Pancreas (tissue), 10 donors: ENCODE measurements at regions not wholly inside any gene's neighbourhood (a gene's known extent, or its start where the extent isn't known, plus 50 kb on each side); places are given as distances from the start of the nearest gene placed in this dataset.
A peak's percentile ranks its signal among the peaks of the same experiment; 100 is the strongest.

Source experiments
- ATAC-seq, 4 donors: fragments of 200-7000 bp; cut with Tn5 transposase; one replicate each; pipeline versions ENCODE4 v1.8.0 to v1.9.1; 2020; ENCODE audit warnings: mild to moderate bottlenecking in 4 of 4, moderate library complexity in 4 of 4
- DNase-seq, 6 donors: peaks; one replicate each; pipeline ENCODE4 v3.0.0-alpha.2; 2020
- FAIRE-seq: peaks from 2 replicates; lab custom pipeline; 2012; peaks lifted over from hg19 to GRCh38; lab: Jason Lieb, UNC
- H3K27ac ChIP-seq, 4 donors: fragments of 200-600 bp; sonication (generic); 1 replicate in 3 of 4; 2 replicates in 1 of 4; pipeline versions ENCODE4 v1.5.0 to v1.8.0; 2020
- H3K27me3 ChIP-seq, 4 donors: fragments of 200-600 bp; one replicate each; pipeline ENCODE4 v1.8.0; 2021
- H3K36me3 ChIP-seq, 3 donors: fragments of 200-600 bp; sonication (generic) in 1 of 3; one replicate each; pipeline versions ENCODE4 v1.5.0 to v1.8.0; 2020 to 2021
- H3K4me1 ChIP-seq, 3 donors: fragments of 200-600 bp; one replicate each; pipeline ENCODE4 v1.8.0; 2021
- H3K4me3 ChIP-seq, 4 donors: fragments of 200-600 bp; sonication (generic) in 2 of 4; one replicate each; pipeline versions ENCODE4 v1.5.0 to v1.8.0; 2020 to 2021
- H3K9me3 ChIP-seq, 4 donors: fragments of 200-600 bp; one replicate each; pipeline ENCODE4 v1.8.0; 2021
- WGBS, 2 donors: extraction: QIAGEN DNeasy Blood & Tissue Kit; methylation state at CpG; one replicate each; pipeline ENCODE4 v1.1.7; 2013; 5-methylcytosine and 5-hydroxymethylcytosine counted together
- intact Hi-C, 3 donors: fragments of 100-400 bp; cut with DNase I; formaldehyde crosslinking; loops; one replicate each; pipeline versions ENCODE4 v1.11.1 to v1.14.2; 2022
- TF ChIP-seq, protein P1 (sequence below), 4 donors: fragments of 200-600 bp; sonication (generic) in 3 of 4; IDR thresholded peaks; one replicate each; pipeline versions ENCODE4 v1.5.0 to v1.8.0; 2021; ENCODE audit warnings: antibody characterized with exemption in 4 of 4
- donor health status: healthy with polysubstance abuse.
- donor health status: DM: no; HTN: no; CAD: no; lungs with moderate emphysema.
- donor health status: DM: no; HTN: no; CAD: no.
- donor health status: control.
- donor health status: control.
- donor health status: Bipolar disorder and iron deficiency.
- donor health status: DM: yes; HTN: yes; CAD: no.
- donor health status: DM: no; HTN: no; CAD: no.
- donor health status: DM: no; HTN: no; CAD: no.
- donor health status: DM: yes; HTN: yes; CAD: no.

DNA sequence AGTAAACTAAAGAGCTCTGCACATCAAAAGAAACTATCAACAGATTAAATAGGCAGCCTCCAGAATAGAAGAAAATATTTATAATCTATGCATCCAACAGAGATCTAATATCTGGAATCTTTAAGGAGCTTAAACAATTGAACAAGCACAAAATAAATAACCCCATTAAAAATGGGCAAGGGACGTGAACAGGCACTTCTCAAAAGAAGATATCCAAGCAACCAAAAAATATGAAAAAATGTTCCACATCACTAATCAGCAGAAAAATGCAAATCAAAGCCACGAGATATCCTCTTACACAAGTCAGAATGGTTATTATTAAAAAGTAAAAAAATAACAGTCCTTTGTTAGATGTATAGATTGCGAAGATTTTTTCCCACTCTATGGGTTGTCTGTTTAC lies 109.1 kb upstream of the TRPC7 start:
- no peaks in the 10 kb centered on the region for H3K27me3 ChIP-seq
- WGBS, 2 donors = 57 to 67% methylated on average over 3 of the region's 3 CpGs
- no peaks in the 10 kb centered on the region for H3K4me1 ChIP-seq
- intact Hi-C loops = no loop called here
- no peak overlapping the region for H3K27ac ChIP-seq
- DNase-seq (no peak), ATAC-seq (no peak), FAIRE-seq (no peak)
- peaks cover 0 to 5% (median 0%) of the 10 kb centered on the region in 4 donors for H3K9me3 ChIP-seq
- TF ChIP-seq, protein P1, sequence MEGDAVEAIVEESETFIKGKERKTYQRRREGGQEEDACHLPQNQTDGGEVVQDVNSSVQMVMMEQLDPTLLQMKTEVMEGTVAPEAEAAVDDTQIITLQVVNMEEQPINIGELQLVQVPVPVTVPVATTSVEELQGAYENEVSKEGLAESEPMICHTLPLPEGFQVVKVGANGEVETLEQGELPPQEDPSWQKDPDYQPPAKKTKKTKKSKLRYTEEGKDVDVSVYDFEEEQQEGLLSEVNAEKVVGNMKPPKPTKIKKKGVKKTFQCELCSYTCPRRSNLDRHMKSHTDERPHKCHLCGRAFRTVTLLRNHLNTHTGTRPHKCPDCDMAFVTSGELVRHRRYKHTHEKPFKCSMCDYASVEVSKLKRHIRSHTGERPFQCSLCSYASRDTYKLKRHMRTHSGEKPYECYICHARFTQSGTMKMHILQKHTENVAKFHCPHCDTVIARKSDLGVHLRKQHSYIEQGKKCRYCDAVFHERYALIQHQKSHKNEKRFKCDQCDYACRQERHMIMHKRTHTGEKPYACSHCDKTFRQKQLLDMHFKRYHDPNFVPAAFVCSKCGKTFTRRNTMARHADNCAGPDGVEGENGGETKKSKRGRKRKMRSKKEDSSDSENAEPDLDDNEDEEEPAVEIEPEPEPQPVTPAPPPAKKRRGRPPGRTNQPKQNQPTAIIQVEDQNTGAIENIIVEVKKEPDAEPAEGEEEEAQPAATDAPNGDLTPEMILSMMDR (IDR thresholded peaks at IDR 0.05) = no peak
- H3K36me3 ChIP-seq = no peaks in the 10 kb centered on the region
- H3K4me3 ChIP-seq = no peak overlapping the region

GRCh38 chr5:136467632-136468031 lies 102.3 kb upstream of the TRPC7 start:
- H3K27ac ChIP-seq = no peak overlapping the region
- TF ChIP-seq, protein P1 (IDR thresholded peaks at IDR 0.05) = no peak
- intact Hi-C loops = no loop called here
- FAIRE-seq (no peak), ATAC-seq (no peak), DNase-seq (no peak)
- no peaks in the 10 kb centered on the region for H3K27me3 ChIP-seq
- no peaks in the 10 kb centered on the region for H3K9me3 ChIP-seq
- H3K4me3 ChIP-seq = no peak overlapping the region
- no peaks in the 10 kb centered on the region for H3K36me3 ChIP-seq
- WGBS, 2 donors = 51 to 58% methylated on average over 1 of the region's 1 CpG
- no peaks in the 10 kb centered on the region for H3K4me1 ChIP-seq

- ATAC-seq = no peak
- TF ChIP-seq, protein P1 (IDR thresholded peaks at IDR 0.05) = no peak
- intact Hi-C loops = no loop called here
- no peak for DNase-seq
- no peaks in the 10 kb centered on the region for H3K9me3 ChIP-seq
- no peaks in the 10 kb centered on the region for H3K36me3 ChIP-seq
- H3K27ac ChIP-seq = no peak overlapping the region
- H3K4me3 ChIP-seq = no peak overlapping the region
- no peak for FAIRE-seq
- WGBS, 2 donors = 69 to 72% methylated on average over 3 of the region's 3 CpGs
- H3K4me1 ChIP-seq = no peaks in the 10 kb centered on the region
- no peaks in the 10 kb centered on the region for H3K27me3 ChIP-seq
These were observed 100.7 kb upstream of the TRPC7 start for GRCh38 chr5:136466041-136466415.

DNA sequence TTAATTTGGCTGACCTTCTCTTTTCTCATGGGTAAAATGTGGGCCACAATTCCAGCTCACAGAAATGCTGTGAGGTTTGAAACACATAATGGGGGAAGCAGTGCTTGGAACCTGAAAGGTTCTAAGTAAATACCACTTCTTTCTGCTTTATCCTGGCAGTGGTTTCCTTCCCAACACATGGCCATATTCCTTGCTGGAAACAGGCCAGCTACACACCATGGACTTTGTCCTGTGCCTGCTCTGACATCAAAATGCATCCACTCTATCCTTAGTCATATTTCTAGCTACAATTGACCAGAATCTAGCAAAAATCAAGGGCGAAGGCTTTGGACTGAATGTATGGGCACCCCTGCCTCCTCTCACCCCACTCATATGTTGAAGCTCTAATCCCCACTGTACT lies 93.1 kb upstream of the TRPC7 start:
- Histone ChIP-seq H3K4me3 (no peak overlapping the region), H3K4me1 (peaks cover 0 to 11% (median 8%) of the 10 kb centered on the region in 3 donors), H3K27me3 (no peaks in the 10 kb centered on the region), H3K36me3 (no peaks in the 10 kb centered on the region), H3K9me3 (no peaks in the 10 kb centered on the region), H3K27ac (no peak overlapping the region)
- FAIRE-seq (no peak), ATAC-seq (peak; percentile 80 to 87 (median 84)), DNase-seq (peak in 3 of 6 donors; percentile 41 to 57 (median 49))
- TF ChIP-seq, protein P1 (IDR thresholded peaks at IDR 0.05) = no peak
- 87 to 100% methylated on average over 1 of the region's 1 CpG for WGBS, 2 donors
- intact Hi-C loops = no loop called here

GRCh38 chr5:136457390-136458013 lies 92.2 kb upstream of the TRPC7 start:
- FAIRE-seq = no peak
- H3K27me3 ChIP-seq = no peaks in the 10 kb centered on the region
- H3K9me3 ChIP-seq = no peaks in the 10 kb centered on the region
- H3K4me1 ChIP-seq = peaks cover 0 to 11% (median 8%) of the 10 kb centered on the region in 3 donors
- H3K27ac ChIP-seq = no peak overlapping the region
- no peak overlapping the region for H3K4me3 ChIP-seq
- intact Hi-C loops = no loop called here
- TF ChIP-seq, protein P1 (IDR thresholded peaks at IDR 0.05) = no peak
- DNase-seq = peak; percentile 70 to 85 (median 75)
- ATAC-seq = peak; percentile 82 to 94 (median 88)
- H3K36me3 ChIP-seq = no peaks in the 10 kb centered on the region
- WGBS, 2 donors = 11 to 25% methylated on average over 2 of the region's 2 CpGs
